Mammary epithelial cell (primary cell): ENCODE measurements at regions not wholly inside any gene's neighbourhood (a gene's known extent, or its start where the extent isn't known, plus 50 kb on each side); places are given as distances from the start of the nearest gene placed in this dataset.

Experiments used
- EZH2 ChIP-seq: IDR thresholded peaks from 2 replicates; pipeline ENCODE4 v1.6.1; 2012; ENCODE audit warnings: low read length, inconsistent platforms, borderline replicate concordance
- TF ChIP-seq, protein P1 (sequence below), 2 donors: IDR thresholded peaks in 1 of 2; conservative IDR thresholded peaks in 1 of 2; 2 replicates each; pipeline ENCODE4 v1.5.1; 2011 to 2012; ENCODE audit warnings: inconsistent platforms in 2 of 2, low read length in 2 of 2, mild to moderate bottlenecking in 2 of 2, control low read depth in 1 of 2, low read depth in 1 of 2; ENCODE audit not compliant: insufficient read depth in 1 of 2; ENCODE audit errors: extremely low read depth in 1 of 2

DNA sequence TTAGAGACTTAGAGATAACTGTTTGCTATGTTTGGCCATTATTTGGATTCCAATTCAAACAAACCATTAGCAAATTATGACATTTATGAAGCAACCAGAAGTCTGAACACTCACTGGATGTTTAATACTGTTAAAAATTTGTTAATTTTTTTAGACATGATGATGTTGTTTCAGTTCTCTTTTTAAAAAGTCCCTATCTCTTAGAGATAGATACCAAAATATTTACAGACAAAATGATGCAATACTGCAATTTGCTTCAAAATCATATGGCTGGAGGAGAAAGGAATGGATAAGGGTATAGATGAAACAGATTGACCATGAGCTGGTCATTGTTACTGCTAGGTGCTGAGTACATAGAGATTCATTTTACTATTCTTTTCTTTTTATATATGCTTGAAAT lies 534.6 kb downstream of the BCOR start:
- TF ChIP-seq, protein P1, sequence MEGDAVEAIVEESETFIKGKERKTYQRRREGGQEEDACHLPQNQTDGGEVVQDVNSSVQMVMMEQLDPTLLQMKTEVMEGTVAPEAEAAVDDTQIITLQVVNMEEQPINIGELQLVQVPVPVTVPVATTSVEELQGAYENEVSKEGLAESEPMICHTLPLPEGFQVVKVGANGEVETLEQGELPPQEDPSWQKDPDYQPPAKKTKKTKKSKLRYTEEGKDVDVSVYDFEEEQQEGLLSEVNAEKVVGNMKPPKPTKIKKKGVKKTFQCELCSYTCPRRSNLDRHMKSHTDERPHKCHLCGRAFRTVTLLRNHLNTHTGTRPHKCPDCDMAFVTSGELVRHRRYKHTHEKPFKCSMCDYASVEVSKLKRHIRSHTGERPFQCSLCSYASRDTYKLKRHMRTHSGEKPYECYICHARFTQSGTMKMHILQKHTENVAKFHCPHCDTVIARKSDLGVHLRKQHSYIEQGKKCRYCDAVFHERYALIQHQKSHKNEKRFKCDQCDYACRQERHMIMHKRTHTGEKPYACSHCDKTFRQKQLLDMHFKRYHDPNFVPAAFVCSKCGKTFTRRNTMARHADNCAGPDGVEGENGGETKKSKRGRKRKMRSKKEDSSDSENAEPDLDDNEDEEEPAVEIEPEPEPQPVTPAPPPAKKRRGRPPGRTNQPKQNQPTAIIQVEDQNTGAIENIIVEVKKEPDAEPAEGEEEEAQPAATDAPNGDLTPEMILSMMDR (conservative IDR thresholded peaks at IDR 0.05 in 1 of 2, IDR thresholded peaks at IDR 0.05 in 1 of 2; ENCODE audit: extremely low read depth in 1 of 2, insufficient read depth in 1 of 2, low read depth in 1 of 2, low read length in 2 of 2): no peak
- no peak for TF ChIP-seq EZH2
